ENCODE measurements at regions not wholly inside any gene's neighbourhood (a gene's known extent, or its start where the extent isn't known, plus 50 kb on each side); places are given as distances from the start of the nearest gene placed in this dataset.

DNA sequence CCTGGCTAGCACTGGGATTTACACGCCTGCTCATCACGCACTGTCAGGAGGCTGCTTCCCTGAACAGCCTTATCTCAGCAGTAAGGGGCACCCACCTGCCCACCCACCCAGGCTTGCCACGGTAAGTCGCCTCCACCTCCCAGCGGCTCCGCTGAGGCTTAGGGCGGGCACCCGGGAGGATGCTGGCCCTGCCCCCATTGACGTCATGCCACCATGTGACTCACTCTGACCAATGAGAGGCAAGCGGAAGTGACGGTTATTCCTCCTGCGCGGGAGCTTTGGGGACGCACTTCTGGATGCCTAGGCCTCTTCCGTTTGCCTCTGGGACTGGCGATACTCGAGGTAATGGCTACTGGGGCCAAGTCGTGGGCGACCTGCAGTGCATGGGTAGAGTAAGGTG is 256.8 kb downstream of the QKI start (continued):
- TF ChIP-seq THAP11 (CRISPR knock-in tag; IDR thresholded peaks at IDR 0.05), result no peak
- TF ChIP-seq NFYB (CRISPR knock-in tag; IDR thresholded peaks at IDR 0.05), result peak; percentile 71
- TF ChIP-seq KMT2A (CRISPR knock-in tag; IDR thresholded peaks at IDR 0.05), result no peak
- peak; percentile 31; the same call in 1 of the 2 replicates for TF ChIP-seq ATF7 (IDR thresholded peaks at IDR 0.05)
- TF ChIP-seq ATF7 (CRISPR knock-in tag; IDR thresholded peaks at IDR 0.05), result no peak
- TF ChIP-seq CREB1 (IDR thresholded peaks at IDR 0.05), result peak; percentile 83
- no peak for TF ChIP-seq CREB1 (CRISPR knock-in tag; IDR thresholded peaks at IDR 0.05)
- TF ChIP-seq SNAI1 (CRISPR knock-in tag; IDR thresholded peaks at IDR 0.05; ENCODE audit: borderline replicate concordance), result no peak

DNA sequence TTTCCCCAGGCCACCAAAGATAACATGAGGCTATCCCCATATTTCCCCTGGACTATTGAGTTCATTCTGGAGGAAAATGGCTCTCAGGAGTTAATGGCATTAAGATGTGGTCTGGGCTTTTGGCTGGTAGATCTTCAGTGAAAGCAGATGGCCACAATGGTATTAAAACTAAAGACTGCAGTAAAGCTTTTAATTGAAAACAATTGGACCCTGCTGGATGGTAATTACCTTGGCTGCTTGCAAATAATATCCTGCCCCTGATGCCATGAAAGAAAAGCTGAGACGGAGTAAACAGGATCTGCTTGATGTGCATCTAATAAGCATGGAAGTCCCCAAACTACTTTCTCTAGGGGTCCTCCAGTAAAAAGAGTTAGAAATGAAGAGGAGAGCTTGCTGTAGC is 255.8 kb downstream of the QKI start:
- no peak overlapping the region for H3K9ac ChIP-seq (ENCODE audit: insufficient read depth, low read depth, low read length)
- ATAC-seq, result no peak
- CTCF ChIA-PET (ENCODE audit: low intra/inter-chr PET ratio, low total read pairs), result no interaction called here
- DNase-seq (ENCODE audit: low spot score), result no peak
- H3K4me2 ChIP-seq (ENCODE audit: low read depth, low read length), result no peak overlapping the region
- H3K4me3 ChIP-seq (replicated peaks in 1 of 3; ENCODE audit: insufficient read depth in 1 of 3, low read depth in 2 of 3, low read length in 3 of 3), result no peak overlapping the region
- WGBS (ENCODE audit: low lambda C conversion rate), result 3% methylated on average over 1 of the region's 1 CpG
- H3K27ac ChIP-seq (ENCODE audit: extremely low read length, insufficient read depth, low read length), result no peak overlapping the region
- BruUV-seq (replicated peaks), result no TSS peak
- TF ChIP-seq NCOA1 (CRISPR knock-in tag; IDR thresholded peaks at IDR 0.05) (no peak), RAD51 (IDR thresholded peaks at IDR 0.05; ENCODE audit: borderline replicate concordance) (no peak), ATM (IDR thresholded peaks at IDR 0.05; ENCODE audit: borderline replicate concordance) (no peak), ZNF251 (CRISPR knock-in tag; IDR thresholded peaks at IDR 0.05) (no peak), TOE1 (CRISPR knock-in tag; IDR thresholded peaks at IDR 0.05) (no peak), ZFP36L1 (CRISPR knock-in tag; IDR thresholded peaks at IDR 0.05) (no peak), TBX3 (IDR thresholded peaks at IDR 0.05; ENCODE audit: borderline replicate concordance) (no peak)
- TF ChIP-seq, protein P1, sequence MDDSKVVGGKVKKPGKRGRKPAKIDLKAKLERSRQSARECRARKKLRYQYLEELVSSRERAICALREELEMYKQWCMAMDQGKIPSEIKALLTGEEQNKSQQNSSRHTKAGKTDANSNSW (CRISPR knock-in tag; IDR thresholded peaks at IDR 0.05; ENCODE audit: borderline replicate concordance), result no peak
- TF ChIP-seq, protein P2, sequence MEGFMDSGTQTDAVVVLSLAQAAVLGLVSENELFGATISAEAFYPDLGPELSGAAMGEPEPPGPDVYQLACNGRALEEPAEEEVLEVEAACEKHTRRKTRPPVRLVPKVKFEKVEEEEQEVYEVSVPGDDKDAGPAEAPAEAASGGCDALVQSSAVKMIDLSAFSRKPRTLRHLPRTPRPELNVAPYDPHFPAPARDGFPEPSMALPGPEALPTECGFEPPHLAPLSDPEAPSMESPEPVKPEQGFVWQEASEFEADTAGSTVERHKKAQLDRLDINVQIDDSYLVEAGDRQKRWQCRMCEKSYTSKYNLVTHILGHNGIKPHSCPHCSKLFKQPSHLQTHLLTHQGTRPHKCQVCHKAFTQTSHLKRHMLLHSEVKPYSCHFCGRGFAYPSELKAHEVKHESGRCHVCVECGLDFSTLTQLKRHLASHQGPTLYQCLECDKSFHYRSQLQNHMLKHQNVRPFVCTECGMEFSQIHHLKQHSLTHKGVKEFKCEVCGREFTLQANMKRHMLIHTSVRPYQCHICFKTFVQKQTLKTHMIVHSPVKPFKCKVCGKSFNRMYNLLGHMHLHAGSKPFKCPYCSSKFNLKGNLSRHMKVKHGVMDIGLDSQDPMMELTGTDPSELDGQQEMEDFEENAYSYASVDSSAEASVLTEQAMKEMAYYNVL (CRISPR knock-in tag; IDR thresholded peaks at IDR 0.05; ENCODE audit: borderline replicate concordance), result no peak
- TF ChIP-seq, protein P3, sequence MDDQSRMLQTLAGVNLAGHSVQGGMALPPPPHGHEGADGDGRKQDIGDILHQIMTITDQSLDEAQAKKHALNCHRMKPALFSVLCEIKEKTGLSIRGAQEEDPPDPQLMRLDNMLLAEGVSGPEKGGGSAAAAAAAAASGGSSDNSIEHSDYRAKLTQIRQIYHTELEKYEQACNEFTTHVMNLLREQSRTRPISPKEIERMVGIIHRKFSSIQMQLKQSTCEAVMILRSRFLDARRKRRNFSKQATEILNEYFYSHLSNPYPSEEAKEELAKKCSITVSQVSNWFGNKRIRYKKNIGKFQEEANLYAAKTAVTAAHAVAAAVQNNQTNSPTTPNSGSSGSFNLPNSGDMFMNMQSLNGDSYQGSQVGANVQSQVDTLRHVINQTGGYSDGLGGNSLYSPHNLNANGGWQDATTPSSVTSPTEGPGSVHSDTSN (CRISPR knock-in tag; IDR thresholded peaks at IDR 0.05; ENCODE audit: borderline replicate concordance), result no peak
- TF ChIP-seq, protein P4, sequence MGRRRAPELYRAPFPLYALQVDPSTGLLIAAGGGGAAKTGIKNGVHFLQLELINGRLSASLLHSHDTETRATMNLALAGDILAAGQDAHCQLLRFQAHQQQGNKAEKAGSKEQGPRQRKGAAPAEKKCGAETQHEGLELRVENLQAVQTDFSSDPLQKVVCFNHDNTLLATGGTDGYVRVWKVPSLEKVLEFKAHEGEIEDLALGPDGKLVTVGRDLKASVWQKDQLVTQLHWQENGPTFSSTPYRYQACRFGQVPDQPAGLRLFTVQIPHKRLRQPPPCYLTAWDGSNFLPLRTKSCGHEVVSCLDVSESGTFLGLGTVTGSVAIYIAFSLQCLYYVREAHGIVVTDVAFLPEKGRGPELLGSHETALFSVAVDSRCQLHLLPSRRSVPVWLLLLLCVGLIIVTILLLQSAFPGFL (CRISPR knock-in tag; IDR thresholded peaks at IDR 0.05), result no peak
- peaks cover 0 to 14% of the 10 kb centered on the region in 2 experiments; a peak in 2 of 5 replicates for H3K27me3 ChIP-seq (ENCODE audit: control insufficient read depth in 1 of 2, insufficient read depth in 2 of 2, low read length in 2 of 2)
- no peak overlapping the region for H2AFZ ChIP-seq (ENCODE audit: low read length)
- POLR2A ChIA-PET, result no interaction called here
- no peaks in the 10 kb centered on the region for H4K20me1 ChIP-seq (ENCODE audit: insufficient read depth, low read length)
- H3K36me3 ChIP-seq (replicated peaks in 1 of 2; ENCODE audit: control insufficient read depth in 1 of 2, insufficient read depth in 2 of 2, low read length in 2 of 2), result no peaks in the 10 kb centered on the region
- H3K79me2 ChIP-seq (ENCODE audit: insufficient read depth, low read length), result no peaks in the 10 kb centered on the region
- no peak for FAIRE-seq
- intact Hi-C loops (cut with micrococcal nuclease; ENCODE audit: unreplicated experiment), result no loop called here
- H3K4me1 ChIP-seq (ENCODE audit: insufficient read depth, low read length), result no peaks in the 10 kb centered on the region
- no peaks in the 10 kb centered on the region for H3K9me3 ChIP-seq (ENCODE audit: low read length)
- in situ Hi-C loops (cut with HindIII; ENCODE audit: extremely low pct_ligation_motif_present, low pct_unique_long_range_greater_than_20kb), result no loop called here

All from HepG2 (cell line).